CD14-positive monocyte (primary cell): ENCODE measurements at regions not wholly inside any gene's neighbourhood (a gene's known extent, or its start where the extent isn't known, plus 50 kb on each side); places are given as distances from the start of the nearest gene placed in this dataset.

ENCODE experiments used
- DNase-seq, 3 donors: peaks; one replicate each; pipeline ENCODE4 v3.0.0-alpha.2; 2011 to 2022
- H2AFZ ChIP-seq: 2 replicates; pipeline ENCODE4 v1.6.0; 2012; ENCODE audit warnings: mild to moderate bottlenecking, low read depth, low read length, inconsistent platforms; ENCODE audit not compliant: insufficient read depth, poor library complexity, severe bottlenecking
- H3K27ac ChIP-seq, 2 donors: 1 replicate in 1 of 2; 2 replicates in 1 of 2; pipeline ENCODE4 v1.5.1; 2012 to 2013; ENCODE audit warnings: low read length in 2 of 2, control low read depth in 1 of 2, inconsistent platforms in 1 of 2, low read depth in 1 of 2, mild to moderate bottlenecking in 1 of 2
- H3K27me3 ChIP-seq, 2 donors: one replicate each; pipeline versions ENCODE4 v1.6.0 to v1.6.1; 2011 to 2013; ENCODE audit warnings: low read length in 2 of 2; ENCODE audit not compliant: control insufficient read depth in 2 of 2, insufficient read depth in 2 of 2
- H3K36me3 ChIP-seq, 2 donors: replicated peaks in 1 of 2; 1 replicate in 1 of 2; 2 replicates in 1 of 2; pipeline versions ENCODE4 v1.5.1 to v1.6.1; 2012 to 2013; ENCODE audit warnings: low read length in 2 of 2, control low read depth in 1 of 2, inconsistent platforms in 1 of 2, mild to moderate bottlenecking in 1 of 2; ENCODE audit not compliant: insufficient read depth in 2 of 2, control insufficient read depth in 1 of 2
- H3K4me1 ChIP-seq, 2 donors: 1 replicate in 1 of 2; 2 replicates in 1 of 2; pipeline versions ENCODE4 v1.5.1 to v1.6.1; 2012 to 2013; ENCODE audit warnings: low read length in 2 of 2, control low read depth in 1 of 2, inconsistent platforms in 1 of 2, mild to moderate bottlenecking in 1 of 2, moderate library complexity in 1 of 2; ENCODE audit not compliant: insufficient read depth in 2 of 2, control insufficient read depth in 1 of 2
- H3K4me2 ChIP-seq: replicated peaks from 2 replicates; pipeline ENCODE3; 2012; ENCODE audit warnings: low read length, moderate library complexity, mild to moderate bottlenecking; ENCODE audit not compliant: poor library complexity, severe bottlenecking; ENCODE audit errors: extremely low read depth
- H3K4me3 ChIP-seq, 3 experiments: fragments of 200-600 bp in 1 of 3; sonication (generic) in 1 of 3; replicated peaks in 1 of 3; 1 replicate in 2 of 3; 2 replicates in 1 of 3; pipeline ENCODE4 v1.5.1; 2011 to 2013; ENCODE audit warnings: low read length in 3 of 3, mild to moderate bottlenecking in 3 of 3, control low read depth in 2 of 3, low read depth in 2 of 3, inconsistent platforms in 1 of 3, moderate library complexity in 1 of 3
- H3K79me2 ChIP-seq: 2 replicates; pipeline ENCODE4 v1.6.0; 2012; ENCODE audit warnings: mild to moderate bottlenecking, control low read depth, inconsistent platforms, low read length, moderate library complexity; ENCODE audit not compliant: insufficient read depth
- H3K9ac ChIP-seq: 2 replicates; pipeline ENCODE4 v1.6.0; 2017; ENCODE audit warnings: low read length, mild to moderate bottlenecking; ENCODE audit not compliant: insufficient read depth, poor library complexity, severe bottlenecking
- H3K9me3 ChIP-seq, 2 donors: replicated peaks in 1 of 2; 1 replicate in 1 of 2; 2 replicates in 1 of 2; pipeline versions ENCODE4 v1.5.1 to v1.6.1; 2012 to 2013; ENCODE audit warnings: low read length in 2 of 2, control low read depth in 1 of 2; ENCODE audit not compliant: control insufficient read depth in 1 of 2, insufficient read depth in 1 of 2
- H4K20me1 ChIP-seq: 2 replicates; pipeline ENCODE4 v1.6.0; 2012; ENCODE audit warnings: mild to moderate bottlenecking, low read length, control low read depth, moderate library complexity; ENCODE audit not compliant: insufficient read depth
- H3K27ac Mint-ChIP-seq, 7 donors: one replicate each; pipeline ENCODE4 v1.8.0; 2020; ENCODE audit warnings: mild to moderate bottlenecking in 7 of 7, mixed read lengths in 7 of 7, moderate library complexity in 6 of 7, inconsistent platforms in 2 of 7
- H3K27me3 Mint-ChIP-seq, 3 donors: one replicate each; pipeline ENCODE4 v1.8.0; 2021 to 2022; ENCODE audit warnings: low read depth in 3 of 3, mild to moderate bottlenecking in 3 of 3, mixed read lengths in 3 of 3, moderate library complexity in 3 of 3, inconsistent platforms in 1 of 3
- H3K36me3 Mint-ChIP-seq, 2 donors: one replicate each; pipeline ENCODE4 v1.8.0; 2020; ENCODE audit warnings: mixed read lengths in 2 of 2, inconsistent platforms in 1 of 2, mild to moderate bottlenecking in 1 of 2
- H3K4me1 Mint-ChIP-seq: one replicate; pipeline ENCODE4 v1.8.0; 2020; ENCODE audit warnings: mild to moderate bottlenecking, mixed read lengths
- H3K4me3 Mint-ChIP-seq, 2 donors: one replicate each; pipeline ENCODE4 v1.8.0; 2020; ENCODE audit warnings: mild to moderate bottlenecking in 2 of 2, mixed read lengths in 2 of 2, moderate library complexity in 1 of 2
- H3K9me3 Mint-ChIP-seq, 7 donors: one replicate each; pipeline ENCODE4 v1.8.0; 2020 to 2022; ENCODE audit warnings: mixed read lengths in 7 of 7, mild to moderate bottlenecking in 6 of 7, moderate library complexity in 6 of 7, inconsistent platforms in 2 of 7
- WGBS: methylation state at CpG from one replicate; pipeline ENCODE4 v1.1.5; 2013; ENCODE audit warnings: missing lambda C conversion rate; ENCODE audit not compliant: insufficient coverage; 5-methylcytosine and 5-hydroxymethylcytosine counted together
- intact Hi-C, 2 donors: fragments of 100-400 bp; cut with micrococcal nuclease; formaldehyde crosslinking; loops; one replicate each; pipeline versions ENCODE4 v1.15.0 to v1.15.1; 2023
- TF ChIP-seq, protein P1 (sequence below): fragments of 200-600 bp; IDR thresholded peaks from one replicate; pipeline ENCODE4 v1.8.0; 2022; ENCODE audit warnings: antibody characterized with exemption, mild to moderate bottlenecking

DNA sequence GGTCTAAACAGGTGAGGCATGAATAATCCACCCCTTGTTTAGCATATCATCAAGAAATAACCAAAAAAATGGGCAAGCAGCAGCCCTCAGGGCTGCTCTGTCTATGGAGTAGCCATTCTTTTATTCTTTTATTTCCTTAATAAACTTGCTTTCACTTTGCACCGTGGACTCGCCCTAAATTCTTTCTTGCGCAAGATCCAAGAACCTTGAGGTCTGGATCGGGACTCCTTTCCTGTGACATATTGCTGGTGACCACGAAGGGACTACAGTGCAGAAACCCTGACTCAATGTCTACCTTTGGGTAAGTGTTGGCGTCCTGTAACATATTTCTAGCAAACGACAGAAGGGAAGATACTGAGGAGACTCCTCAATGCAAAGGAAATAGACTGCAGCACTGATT is 1099.2 kb downstream of the FAM181B start:
- Mint-ChIP-seq H3K27me3 (peaks cover 0 to 1% (median 0%) of the 10 kb centered on the region in 3 donors), H3K4me3 (no peak overlapping the region), H3K36me3 (no peaks in the 10 kb centered on the region), H3K9me3 (peaks cover 0 to 3% (median 0%) of the 10 kb centered on the region in 7 donors), H3K4me1 (no peaks in the 10 kb centered on the region), H3K27ac (no peak overlapping the region)
- Histone ChIP-seq H3K9ac (no peak overlapping the region), H3K4me3 (no peak overlapping the region), H3K36me3 (no peaks in the 10 kb centered on the region), H3K79me2 (no peaks in the 10 kb centered on the region), H3K9me3 (no peaks in the 10 kb centered on the region), H4K20me1 (no peaks in the 10 kb centered on the region), H2AFZ (no peak overlapping the region), H3K4me2 (no peak overlapping the region), H3K27ac (no peak overlapping the region), H3K4me1 (no peaks in the 10 kb centered on the region), H3K27me3 (no peaks in the 10 kb centered on the region)
- no peak for DNase-seq
- intact Hi-C loops = no loop called here
- WGBS = 65% methylated on average over 5 of the region's 7 CpGs
- TF ChIP-seq, protein P1, sequence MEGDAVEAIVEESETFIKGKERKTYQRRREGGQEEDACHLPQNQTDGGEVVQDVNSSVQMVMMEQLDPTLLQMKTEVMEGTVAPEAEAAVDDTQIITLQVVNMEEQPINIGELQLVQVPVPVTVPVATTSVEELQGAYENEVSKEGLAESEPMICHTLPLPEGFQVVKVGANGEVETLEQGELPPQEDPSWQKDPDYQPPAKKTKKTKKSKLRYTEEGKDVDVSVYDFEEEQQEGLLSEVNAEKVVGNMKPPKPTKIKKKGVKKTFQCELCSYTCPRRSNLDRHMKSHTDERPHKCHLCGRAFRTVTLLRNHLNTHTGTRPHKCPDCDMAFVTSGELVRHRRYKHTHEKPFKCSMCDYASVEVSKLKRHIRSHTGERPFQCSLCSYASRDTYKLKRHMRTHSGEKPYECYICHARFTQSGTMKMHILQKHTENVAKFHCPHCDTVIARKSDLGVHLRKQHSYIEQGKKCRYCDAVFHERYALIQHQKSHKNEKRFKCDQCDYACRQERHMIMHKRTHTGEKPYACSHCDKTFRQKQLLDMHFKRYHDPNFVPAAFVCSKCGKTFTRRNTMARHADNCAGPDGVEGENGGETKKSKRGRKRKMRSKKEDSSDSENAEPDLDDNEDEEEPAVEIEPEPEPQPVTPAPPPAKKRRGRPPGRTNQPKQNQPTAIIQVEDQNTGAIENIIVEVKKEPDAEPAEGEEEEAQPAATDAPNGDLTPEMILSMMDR = no peak

DNA sequence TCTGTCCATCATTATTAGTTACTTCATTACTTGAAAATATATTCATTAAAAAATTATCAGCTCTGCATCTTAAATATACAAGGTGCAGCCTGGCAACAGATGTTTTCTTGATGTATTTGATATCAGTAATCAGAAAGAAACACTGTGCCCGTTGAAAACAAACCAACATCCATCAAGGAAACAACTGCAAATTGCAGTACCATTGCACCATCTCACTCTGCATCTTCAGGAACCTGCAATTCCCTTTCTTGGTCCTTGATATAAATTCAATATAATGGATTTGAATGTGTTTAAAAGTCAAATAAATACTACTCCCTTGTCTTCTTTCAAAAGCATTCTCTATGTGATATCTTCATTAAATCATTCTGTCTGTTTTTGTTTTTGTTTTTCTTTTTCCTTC is 1131.2 kb downstream of the FAM181B start:
- TF ChIP-seq, protein P1 = no peak
- no peak overlapping the region for H2AFZ ChIP-seq
- H3K4me1 ChIP-seq = no peaks in the 10 kb centered on the region
- no peaks in the 10 kb centered on the region for H3K9me3 ChIP-seq
- no peaks in the 10 kb centered on the region for H3K36me3 Mint-ChIP-seq
- DNase-seq = no peak
- H3K27ac Mint-ChIP-seq = no peak overlapping the region
- no peak overlapping the region for H3K4me2 ChIP-seq
- H3K9me3 Mint-ChIP-seq = peaks cover 0 to 4% (median 0%) of the 10 kb centered on the region in 7 donors
- H4K20me1 ChIP-seq = no peaks in the 10 kb centered on the region
- no peak overlapping the region for H3K4me3 ChIP-seq
- H3K27me3 ChIP-seq = no peaks in the 10 kb centered on the region
- intact Hi-C loops = no loop called here
- no peaks in the 10 kb centered on the region for H3K36me3 ChIP-seq
- no peaks in the 10 kb centered on the region for H3K79me2 ChIP-seq
- H3K27ac ChIP-seq = no peak overlapping the region
- no peaks in the 10 kb centered on the region for H3K27me3 Mint-ChIP-seq
- no peak overlapping the region for H3K4me3 Mint-ChIP-seq
- no peaks in the 10 kb centered on the region for H3K4me1 Mint-ChIP-seq
- no peak overlapping the region for H3K9ac ChIP-seq
- WGBS = no CpG with 5 or more reads among the region's 1 CpG
